ENCODE measurements at regions not wholly inside any gene's neighbourhood (a gene's known extent, or its start where the extent isn't known, plus 50 kb on each side); places are given as distances from the start of the nearest gene placed in this dataset.

DNA sequence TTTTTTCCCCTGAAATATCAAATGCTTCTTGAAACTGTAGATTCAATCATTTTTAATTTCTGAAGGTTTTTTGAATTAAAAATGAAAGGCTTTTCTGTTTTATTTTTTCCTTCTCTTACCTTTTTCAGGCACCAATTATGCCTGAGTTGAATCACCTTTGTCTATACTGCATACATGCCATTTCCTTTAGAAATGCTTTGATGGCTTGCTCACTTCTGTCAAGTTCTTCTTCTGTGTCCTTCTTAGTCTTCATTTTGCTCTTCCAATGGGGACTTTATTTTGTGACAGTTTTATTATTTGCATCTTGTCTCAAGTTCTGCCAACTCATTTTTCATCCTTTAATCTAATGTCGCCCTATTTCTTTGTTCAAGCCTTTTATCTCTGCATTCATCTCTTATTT is 121.9 kb upstream of the PRL start:
- no peak overlapping the region for H3K4me3 ChIP-seq (ENCODE audit: low read length)
- no peak for DNase-seq (ENCODE audit: low read depth)
- TF ChIP-seq, protein P1, sequence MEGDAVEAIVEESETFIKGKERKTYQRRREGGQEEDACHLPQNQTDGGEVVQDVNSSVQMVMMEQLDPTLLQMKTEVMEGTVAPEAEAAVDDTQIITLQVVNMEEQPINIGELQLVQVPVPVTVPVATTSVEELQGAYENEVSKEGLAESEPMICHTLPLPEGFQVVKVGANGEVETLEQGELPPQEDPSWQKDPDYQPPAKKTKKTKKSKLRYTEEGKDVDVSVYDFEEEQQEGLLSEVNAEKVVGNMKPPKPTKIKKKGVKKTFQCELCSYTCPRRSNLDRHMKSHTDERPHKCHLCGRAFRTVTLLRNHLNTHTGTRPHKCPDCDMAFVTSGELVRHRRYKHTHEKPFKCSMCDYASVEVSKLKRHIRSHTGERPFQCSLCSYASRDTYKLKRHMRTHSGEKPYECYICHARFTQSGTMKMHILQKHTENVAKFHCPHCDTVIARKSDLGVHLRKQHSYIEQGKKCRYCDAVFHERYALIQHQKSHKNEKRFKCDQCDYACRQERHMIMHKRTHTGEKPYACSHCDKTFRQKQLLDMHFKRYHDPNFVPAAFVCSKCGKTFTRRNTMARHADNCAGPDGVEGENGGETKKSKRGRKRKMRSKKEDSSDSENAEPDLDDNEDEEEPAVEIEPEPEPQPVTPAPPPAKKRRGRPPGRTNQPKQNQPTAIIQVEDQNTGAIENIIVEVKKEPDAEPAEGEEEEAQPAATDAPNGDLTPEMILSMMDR (conservative IDR thresholded peaks at IDR 0.05; ENCODE audit: low read length) = no peak

DNA sequence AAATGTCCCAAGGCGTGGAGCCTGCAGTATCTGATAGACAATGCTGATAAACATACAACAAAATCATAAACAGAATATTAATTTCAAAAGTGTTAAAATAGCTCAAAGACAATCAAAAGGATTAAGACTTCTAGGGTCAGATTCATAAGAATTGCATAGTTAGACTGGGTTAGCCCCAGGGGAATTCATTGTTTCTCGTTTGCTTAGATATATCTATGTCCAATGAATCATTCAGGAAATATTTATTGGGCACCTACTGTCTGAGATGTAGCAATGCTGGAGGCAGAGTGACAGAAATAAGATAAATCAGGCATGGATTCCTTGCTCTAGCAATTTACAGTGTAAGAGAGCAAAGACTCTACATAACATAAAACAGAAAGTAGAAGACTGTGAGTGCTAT is 124.4 kb upstream of the PRL start:
- TF ChIP-seq, protein P1 (conservative IDR thresholded peaks at IDR 0.05; ENCODE audit: low read length) = no peak
- peak; percentile 5 for DNase-seq (ENCODE audit: low read depth)
- no peak overlapping the region for H3K4me3 ChIP-seq (ENCODE audit: low read length)

DNA sequence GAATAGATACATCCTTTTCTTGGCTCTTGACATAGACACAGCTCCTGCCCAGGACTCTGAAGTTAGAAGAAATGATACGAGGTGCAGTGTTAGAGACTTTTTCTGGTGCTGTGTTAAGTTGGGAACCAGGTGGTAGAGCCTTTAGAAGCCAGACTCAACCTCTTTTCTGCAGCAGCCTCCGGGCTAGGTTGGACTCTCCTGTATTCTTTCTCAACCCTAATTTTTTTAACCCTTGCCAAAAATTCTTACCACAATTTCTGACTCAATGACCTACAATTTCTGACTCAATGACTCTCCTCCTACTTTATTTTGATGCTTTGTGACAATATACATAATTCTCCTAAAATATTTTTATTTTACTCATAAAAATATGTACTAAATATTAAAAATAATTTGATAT is 127.4 kb upstream of the PRL start:
- TF ChIP-seq, protein P1 (conservative IDR thresholded peaks at IDR 0.05; ENCODE audit: low read length) = no peak
- no peak overlapping the region for H3K4me3 ChIP-seq (ENCODE audit: low read length)
- DNase-seq (ENCODE audit: low read depth) = no peak

DNA sequence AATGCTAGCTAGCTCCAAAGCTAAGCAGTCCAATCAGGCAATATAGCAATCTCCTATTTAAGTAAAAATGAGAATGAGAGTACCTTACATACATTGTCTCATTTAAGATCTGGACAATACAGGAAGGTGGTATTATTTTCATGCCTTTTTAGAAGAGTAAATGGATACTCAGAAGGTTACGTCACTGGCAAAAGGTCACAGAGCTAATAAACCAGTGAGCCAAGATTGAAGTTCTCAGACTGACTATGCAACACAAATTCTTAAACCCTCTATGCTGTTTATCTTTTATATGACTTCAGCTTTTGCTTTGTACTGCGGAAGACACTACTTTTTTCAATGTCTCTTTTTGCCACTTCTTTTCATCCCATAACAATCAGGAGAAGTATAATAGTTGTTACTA is 135.2 kb upstream of the PRL start:
- TF ChIP-seq, protein P1 (conservative IDR thresholded peaks at IDR 0.05; ENCODE audit: low read length) = no peak
- H3K4me3 ChIP-seq (ENCODE audit: low read length) = no peak overlapping the region
- DNase-seq (ENCODE audit: low read depth) = no peak

DNA sequence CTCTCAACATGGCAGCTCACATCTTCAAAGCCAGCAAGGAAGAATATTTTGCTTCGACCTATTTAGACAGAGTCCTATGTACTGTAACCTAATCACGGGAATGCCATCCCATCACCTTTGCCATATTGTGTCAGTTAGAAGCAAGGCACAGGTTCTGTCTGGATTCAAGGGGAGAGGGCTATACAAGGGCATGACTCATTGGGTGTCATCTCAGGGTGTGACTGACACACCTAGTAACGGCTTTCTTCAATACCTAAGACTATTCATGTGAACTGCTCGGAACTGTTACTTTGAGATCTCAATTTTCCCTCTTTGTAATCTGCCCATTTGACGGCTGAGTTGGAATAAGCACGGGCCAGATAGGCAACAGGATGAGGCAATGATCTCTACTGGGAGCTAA is 135.6 kb upstream of the HDGFL1 start:
- DNase-seq (ENCODE audit: low read depth) = no peak
- no peak overlapping the region for H3K4me3 ChIP-seq (ENCODE audit: low read length)
- TF ChIP-seq, protein P1 (conservative IDR thresholded peaks at IDR 0.05; ENCODE audit: low read length) = no peak

DNA sequence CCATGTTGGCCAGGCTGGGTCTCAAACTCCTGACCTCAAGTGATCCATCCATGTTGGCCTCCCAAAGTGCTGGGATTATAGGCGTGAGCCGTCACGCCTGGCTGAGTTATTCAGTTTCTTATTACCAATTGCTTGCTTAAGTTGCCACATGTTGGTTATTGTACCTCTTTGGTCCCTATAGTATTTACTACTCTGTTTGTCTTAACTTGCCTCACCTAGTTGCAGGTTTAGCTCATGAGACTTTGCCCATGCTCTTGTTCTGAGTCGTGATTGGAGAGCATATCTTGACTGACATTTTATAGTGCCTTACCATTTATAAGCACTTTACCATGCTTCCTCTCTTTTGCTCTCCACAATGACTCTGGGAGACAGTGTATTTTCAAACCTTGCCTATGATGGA is 134.2 kb upstream of the HDGFL1 start:
- DNase-seq (ENCODE audit: low read depth) = no peak
- TF ChIP-seq, protein P1 (conservative IDR thresholded peaks at IDR 0.05; ENCODE audit: low read length) = no peak
- no peak overlapping the region for H3K4me3 ChIP-seq (ENCODE audit: low read length)

DNA sequence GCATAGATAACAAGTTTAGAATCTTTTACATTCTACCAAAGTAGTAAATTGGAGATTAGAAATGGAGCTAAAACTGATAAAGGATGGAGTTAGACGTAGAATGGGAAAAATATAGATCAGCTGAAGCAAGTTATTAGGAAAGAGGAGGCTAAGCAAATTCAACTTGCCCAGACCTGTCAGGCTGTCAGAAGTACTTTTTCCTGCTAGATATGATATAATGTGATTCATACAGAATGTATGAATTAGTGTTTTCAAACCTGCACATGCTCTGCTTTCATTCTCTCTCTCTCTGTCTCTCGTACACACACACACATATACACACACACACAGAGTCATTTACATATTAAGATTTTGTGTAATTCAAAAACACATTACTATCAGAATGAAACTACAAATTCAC is 133.2 kb upstream of the HDGFL1 start:
- no peak for DNase-seq (ENCODE audit: low read depth)
- no peak overlapping the region for H3K4me3 ChIP-seq (ENCODE audit: low read length)
- TF ChIP-seq, protein P1 (conservative IDR thresholded peaks at IDR 0.05; ENCODE audit: low read length) = no peak

Data from AG10803 (cell line).